Stimulated activated CD8-positive, alpha-beta memory T cell treated with anti-CD3 and anti-CD28 coated beads, Interleukin-15, amount 100 ng/mL, for 48 hours (primary cell): ENCODE measurements at regions not wholly inside any gene's neighbourhood (a gene's known extent, or its start where the extent isn't known, plus 50 kb on each side); places are given as distances from the start of the nearest gene placed in this dataset.
"Not testable (repeated sequence)": the region's sequence is repeated elsewhere in the genome, so short reads cannot be mapped to it uniquely, and the experiment has no call there.

Experiments used
- DNase-seq, 2 donors: peaks; one replicate each; pipeline ENCODE4 v3.0.0-alpha.2; 2020; ENCODE audit warnings: low read depth in 2 of 2

DNA sequence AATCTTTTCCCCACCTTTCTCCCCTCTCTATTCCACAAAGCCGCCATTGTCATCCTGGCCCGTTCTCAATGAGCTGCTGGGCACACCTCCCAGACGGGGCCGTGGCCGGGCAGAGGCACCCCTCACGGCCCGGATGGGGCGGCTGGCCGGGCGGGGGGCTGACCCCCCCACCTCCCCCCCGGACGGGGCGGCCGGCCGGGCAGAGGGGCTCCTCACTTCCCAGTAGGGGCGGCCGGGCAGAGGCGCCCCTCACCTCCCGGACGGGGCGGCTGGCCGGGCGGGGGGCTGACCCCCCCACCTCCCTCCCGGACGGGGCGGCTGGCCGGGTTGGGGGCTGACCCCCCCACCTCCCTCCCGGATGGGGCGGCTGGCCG, 85.6 kb downstream of the OR2B2 start:
- DNase-seq, result not testable (repeated sequence)

DNA sequence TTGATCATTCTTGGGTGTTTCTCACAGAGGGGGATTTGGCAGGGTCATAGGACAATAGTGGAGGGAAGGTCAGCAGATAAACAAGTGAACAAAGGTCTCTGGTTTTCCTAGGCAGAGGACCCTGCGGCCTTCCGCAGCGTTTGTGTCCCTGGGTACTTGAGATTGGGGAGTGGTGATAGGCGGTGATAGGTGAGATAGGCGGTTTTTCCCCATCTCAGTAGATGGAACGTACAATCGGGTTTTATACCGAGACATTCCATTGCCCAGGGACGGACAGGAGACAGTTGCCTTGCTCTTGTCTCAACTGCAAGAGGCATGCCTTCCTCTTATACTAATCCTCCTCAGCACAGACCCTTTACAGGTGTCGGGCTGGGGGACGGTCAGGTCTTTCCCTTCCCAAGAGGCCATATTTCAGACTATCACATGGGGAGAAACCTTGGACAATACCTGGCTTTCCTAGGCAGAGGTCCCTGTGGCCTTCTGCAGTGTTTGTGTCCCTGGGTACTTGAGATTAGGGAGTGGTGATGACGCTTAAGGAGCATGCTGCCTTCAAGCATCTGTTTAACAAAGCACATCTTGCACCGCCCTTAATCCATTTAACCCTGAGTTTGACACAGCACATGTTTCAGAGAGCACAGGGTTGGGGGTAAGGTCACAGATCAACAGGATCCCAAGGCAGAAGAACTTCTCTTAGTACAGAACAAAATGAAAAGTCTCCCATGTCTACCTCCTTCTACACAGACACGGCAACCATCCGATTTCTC, 86.2 kb downstream of the OR2B2 start:
- DNase-seq, result not testable (repeated sequence)

DNA sequence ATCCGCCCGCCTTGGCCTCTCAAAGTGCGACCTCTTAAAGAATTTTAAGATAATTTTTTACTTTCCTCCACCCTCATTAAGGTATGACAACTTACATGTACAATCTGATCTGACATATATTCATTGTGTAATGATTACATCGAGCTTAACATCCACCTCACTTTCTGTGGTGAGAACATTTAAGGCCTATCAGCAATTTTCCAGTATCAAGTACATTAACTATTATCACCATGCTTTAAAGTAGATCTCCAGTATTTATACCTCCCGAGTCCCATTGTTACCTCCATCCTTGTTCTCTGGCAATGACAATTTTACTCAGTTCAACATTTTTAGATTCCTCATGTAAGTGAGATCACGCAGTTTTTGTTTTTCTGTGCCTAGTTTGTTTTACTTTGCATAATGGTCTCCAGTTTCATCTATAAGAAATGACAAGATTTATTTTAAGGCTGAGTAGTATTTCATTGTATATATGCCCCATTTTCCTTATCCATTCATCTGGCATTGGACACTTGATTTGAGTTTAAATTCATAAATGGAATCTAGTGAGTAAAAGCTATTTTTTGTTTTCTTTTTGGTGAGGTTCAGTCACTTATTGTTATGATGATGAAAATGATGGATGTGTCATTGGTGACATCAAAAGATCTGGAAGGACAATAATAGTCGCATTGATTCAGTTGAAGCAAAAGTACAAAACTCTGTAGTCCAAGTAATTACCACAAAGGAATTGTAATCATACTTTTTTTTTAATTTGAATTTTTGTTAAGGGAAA, 87.0 kb downstream of the OR2B2 start:
- no peak for DNase-seq

DNA sequence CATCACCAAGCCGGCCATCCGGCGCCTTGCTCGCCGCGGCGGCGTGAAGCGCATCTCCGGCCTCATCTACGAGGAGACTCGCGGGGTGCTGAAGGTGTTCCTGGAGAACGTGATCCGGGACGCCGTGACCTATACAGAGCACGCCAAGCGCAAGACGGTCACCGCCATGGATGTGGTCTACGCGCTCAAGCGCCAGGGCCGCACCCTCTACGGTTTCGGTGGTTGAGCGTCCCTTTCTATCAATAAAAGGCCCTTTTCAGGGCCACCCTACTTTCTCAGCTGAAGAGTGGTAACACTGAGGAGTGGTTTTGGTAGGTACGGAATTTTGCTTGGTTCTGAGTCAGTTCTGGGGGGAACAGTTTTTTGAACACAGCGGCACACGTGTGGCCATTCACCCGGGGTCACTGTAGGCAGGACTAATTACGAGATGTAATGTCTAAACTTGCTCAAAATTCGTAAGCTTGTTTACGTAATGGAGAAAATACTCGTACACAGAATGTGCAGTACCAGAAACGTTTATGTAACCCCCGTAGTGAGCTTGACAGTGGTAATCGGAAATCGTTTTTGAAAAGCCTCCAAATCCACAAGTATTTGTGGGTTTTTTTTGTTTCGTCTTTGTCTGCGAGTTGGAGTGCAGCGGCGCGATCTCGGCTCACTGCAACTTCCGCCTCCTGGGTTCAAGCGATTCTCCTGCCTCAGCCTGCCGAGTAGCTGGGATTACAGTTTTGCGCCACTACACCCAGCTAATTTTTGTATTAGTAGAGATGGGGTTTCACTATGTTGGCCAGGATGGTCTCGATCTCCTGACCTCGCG, 87.8 kb downstream of the OR2B2 start:
- not testable (repeated sequence) for DNase-seq

DNA sequence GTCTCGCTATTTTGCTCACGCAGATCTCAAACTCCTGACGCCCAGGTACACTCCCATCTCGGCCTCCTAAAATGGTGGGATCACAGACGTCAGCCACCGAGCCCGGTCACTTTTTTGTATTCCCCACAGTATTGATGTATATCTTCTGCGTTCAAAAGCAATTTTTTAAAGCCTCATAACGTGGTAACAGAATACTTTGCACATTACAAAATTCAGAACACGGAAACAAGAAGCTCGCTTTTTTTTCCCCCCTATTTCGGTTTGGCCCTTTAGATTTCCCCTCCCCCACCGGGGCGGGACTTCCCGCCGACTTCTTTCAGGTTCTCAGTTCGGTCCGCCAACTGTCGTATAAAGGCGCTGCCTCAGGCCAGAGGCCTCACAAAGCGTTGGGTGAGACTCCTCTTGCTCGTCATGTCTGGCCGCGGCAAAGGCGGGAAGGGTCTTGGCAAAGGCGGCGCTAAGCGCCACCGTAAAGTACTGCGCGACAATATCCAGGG, 88.4 kb downstream of the OR2B2 start:
- not testable (repeated sequence) for DNase-seq

DNA sequence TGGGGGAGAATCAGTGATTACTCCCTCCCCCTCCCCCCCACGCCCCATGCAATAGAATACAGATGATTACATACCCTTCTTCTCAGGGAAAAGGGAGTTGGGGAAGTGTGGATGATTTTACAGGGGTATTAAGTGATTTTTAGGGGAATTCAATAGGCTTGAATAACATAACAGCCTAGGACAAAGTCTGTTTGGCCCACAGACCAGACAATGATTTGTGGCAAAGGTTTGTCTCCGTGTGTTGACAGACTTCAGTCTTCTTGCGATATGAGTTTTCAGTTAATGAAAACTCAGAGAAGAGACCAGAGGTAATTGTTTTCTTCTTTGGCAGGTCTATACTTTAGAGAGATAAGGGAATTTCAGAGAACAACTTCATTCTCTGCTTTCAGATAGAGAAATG, 95.3 kb downstream of the OR2B2 start:
- DNase-seq, result no peak

DNA sequence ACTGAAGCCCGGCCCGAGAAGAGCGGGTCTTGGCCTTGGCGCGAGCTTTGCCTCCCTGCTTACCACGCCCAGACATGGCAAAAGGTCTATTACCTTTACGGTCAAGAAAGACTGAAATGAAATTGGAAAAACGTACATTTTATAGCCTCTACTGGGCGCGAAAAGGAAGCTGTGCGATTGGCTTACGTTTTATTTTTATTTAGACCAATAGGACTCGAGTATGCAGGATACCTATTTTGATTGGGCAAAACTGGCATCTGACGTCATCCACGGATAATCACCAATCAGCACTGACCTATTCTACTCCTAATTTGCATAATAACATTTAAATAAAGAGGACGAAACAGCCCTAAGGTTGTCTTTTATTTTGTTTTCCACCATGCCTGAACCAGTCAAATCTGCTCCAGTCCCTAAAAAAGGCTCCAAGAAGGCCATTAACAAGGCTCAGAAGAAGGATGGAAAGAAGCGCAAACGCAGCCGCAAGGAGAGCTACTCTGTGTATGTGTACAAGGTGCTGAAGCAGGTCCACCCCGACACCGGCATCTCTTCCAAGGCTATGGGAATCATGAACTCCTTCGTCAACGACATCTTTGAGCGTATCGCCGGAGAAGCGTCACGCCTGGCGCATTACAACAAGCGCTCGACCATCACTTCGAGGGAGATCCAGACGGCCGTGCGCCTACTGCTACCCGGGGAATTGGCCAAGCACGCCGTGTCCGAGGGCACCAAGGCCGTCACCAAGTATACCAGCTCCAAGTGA, 97.4 kb downstream of the OR2B2 start:
- DNase-seq, result no peak

DNA sequence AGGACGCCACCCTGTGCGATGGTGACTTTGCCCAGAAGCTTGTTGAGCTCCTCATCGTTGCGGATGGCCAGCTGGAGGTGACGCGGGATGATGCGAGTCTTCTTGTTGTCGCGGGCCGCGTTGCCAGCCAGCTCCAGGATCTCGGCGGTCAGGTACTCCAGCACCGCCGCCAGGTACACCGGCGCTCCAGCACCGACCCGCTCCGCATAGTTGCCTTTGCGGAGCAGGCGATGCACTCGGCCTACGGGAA, 97.9 kb downstream of the OR2B2 start:
- DNase-seq, result not testable (repeated sequence)

DNA sequence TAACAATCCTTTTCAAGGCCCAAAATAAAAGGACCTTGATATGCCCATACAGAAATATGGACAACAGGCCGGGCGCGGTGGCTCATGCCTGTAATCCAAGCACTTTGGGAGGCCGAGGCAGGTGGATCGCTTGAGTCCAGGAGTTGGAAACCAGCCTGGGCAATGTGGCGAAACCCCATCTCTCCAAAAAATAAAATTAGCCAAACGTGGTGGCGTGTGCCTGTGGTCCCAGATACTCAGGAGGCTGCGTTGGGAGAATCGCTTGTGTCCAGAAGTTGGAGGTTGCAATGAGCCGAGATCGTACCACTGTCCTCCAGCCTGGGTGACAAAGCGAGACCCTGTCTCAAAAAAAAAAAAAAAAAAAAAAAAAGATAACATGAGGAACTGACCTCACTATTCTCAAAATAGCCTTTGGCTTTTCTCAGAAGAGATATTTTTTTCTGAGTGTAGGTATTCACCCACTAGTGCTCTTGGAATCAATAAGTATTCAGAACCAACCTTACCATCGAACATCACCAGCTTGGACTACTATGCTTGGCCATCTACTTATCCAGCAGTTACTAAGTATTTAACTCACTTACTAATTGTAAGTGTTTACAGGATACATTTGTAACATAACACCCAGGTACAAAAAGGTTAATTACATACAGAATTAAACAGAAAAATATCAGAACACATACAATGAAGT, 99.2 kb downstream of the OR2B2 start:
- no peak for DNase-seq

DNA sequence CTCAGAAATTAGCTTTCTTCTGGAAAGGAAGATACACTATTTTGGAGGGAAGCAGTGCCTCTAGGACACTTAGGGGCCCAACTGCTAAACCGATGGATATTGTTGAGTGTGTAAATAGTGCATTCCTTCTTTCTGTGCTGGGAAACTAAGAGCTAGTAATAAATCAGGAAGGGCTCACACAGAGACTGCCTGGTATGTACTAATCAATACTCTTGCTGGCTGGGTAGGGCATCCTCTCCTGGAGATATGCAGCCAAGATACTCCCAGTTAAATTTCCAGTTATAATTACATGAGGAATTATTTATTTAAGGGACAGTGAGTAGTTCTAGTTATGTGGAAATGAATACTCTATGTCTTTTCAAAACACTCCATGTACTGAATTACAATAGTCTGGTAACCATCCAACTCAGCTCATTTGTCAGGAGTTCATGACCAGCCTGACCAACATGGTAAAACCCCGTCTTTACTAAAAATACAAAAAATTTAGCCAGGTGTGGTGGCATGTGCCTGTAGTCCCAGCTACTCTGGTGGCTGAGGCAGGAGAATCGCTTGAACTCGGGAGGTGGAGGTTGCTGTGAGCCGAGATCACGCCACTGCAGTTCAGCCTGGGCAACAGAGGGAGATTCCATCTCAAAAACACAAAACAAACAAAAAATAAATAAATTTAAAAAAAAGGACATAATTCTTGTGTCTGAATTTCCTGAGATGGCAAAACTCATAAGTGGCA, 100.0 kb downstream of the OR2B2 start:
- no peak for DNase-seq

DNA sequence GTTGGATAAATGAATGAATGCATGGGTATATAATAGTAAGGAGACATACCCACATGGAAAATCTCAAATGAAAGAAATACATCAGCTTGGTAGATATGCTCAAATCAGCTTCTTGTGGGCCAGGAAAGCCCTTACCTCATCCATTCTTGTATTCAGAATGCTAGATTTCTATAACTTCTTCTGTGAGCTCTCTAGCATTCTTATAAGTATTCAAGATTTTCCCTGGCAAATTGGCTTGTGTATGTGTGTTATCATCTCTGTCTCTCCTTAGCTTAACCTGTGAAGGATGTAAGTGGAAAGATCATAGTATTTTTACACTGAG, 100.8 kb downstream of the OR2B2 start:
- DNase-seq, result no peak

DNA sequence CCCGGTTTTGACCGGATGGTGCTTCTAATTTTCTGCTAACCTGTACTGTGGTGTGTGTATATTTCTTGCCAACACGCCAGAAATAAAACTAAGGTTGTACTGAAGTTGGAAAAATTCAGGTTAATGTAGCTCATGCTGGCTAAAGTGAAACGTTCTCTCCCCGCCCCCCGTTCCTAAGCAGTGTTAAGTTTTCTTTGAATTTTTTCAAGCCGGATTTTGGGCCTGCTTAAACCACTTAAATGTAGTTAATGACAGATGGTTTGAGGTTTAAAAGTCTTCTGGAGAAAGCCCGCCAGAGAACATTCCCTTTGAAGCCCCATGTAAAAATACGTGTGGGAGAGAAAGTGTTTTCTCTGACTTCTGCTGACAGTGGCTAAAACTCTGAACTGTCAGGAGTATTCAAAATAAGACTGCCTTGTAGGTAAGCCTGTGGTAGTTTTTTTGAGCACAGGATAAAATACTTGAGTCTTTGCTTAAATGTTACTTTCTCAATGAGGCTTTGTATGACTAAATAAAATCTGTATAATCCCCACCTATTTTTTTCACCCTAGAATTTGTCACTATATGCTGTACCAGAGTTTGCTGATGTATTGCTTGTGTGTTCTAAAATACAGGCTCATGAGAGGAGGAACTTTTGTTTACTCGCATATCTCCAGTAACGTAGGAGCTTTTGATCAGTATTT, 101.3 kb downstream of the OR2B2 start:
- DNase-seq, result no peak

DNA sequence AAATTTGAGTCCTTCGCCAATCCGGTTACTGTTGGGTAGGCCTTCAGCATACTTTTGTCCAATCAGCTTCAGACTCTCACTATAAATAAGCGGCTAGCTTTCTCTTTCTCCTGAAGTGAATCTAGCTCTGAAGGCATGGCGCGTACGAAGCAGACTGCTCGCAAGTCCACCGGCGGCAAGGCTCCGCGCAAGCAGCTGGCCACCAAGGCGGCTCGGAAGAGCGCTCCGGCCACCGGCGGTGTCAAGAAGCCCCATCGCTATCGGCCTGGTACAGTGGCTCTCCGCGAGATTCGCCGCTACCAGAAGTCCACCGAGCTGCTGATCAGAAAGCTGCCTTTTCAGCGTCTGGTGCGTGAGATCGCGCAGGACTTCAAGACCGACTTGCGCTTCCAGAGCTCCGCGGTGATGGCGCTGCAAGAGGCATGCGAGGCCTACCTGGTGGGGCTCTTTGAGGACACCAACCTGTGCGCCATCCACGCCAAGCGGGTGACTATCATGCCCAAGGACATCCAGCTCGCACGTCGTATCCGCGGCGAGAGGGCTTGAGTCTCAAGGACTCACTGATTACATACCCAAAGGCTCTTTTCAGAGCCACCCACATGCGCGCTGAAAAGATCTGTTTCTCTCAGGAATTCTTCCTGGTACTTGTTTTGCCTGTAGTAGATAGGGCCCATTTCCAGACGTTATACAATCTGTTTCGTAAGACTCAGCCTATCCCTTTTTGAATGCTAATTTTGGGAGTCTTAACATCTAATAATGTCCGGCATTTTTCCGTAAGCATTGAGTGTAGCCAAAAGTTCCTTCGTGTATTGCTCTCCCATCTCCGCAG, 102.0 kb downstream of the OR2B2 start:
- no peak for DNase-seq

DNA sequence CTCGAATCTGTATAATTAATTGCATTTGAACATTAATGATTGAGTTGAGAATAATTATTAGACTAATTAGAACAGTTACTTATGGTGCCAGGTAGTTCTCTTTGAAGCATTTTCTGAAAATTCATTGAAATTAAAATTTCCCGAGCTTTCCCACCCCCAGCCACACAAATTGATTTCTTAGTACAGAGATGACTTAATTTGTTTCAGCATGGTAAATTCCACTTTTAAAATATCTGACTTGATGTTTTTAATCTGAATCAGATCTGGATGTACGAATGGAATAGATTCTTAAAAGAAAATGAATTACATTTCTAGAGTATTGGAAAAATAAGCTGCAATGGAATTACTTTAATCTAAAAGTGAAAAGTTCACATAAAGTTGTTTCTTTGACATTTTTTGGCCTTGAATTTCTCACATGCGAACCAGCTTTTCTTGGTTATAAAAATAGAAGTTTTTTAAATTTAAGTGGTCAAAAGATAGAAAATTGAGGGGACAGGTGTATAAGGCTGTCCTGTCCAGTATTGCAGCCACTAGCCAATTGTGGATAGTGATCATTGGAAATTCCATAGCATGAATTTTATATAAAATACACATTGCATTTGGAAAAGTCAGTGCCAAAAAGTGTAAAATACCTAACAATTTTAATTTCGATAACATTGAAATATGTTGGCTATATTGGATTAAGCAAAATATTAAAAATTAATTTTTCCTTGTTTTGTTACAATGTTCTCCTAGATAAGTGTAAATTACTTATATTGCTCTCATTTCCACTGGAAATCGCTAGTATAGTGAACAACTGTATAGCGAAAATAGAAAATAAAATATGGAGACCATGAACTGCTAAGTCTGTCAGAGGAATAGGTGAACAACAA, 102.9 kb downstream of the OR2B2 start:
- no peak for DNase-seq

DNA sequence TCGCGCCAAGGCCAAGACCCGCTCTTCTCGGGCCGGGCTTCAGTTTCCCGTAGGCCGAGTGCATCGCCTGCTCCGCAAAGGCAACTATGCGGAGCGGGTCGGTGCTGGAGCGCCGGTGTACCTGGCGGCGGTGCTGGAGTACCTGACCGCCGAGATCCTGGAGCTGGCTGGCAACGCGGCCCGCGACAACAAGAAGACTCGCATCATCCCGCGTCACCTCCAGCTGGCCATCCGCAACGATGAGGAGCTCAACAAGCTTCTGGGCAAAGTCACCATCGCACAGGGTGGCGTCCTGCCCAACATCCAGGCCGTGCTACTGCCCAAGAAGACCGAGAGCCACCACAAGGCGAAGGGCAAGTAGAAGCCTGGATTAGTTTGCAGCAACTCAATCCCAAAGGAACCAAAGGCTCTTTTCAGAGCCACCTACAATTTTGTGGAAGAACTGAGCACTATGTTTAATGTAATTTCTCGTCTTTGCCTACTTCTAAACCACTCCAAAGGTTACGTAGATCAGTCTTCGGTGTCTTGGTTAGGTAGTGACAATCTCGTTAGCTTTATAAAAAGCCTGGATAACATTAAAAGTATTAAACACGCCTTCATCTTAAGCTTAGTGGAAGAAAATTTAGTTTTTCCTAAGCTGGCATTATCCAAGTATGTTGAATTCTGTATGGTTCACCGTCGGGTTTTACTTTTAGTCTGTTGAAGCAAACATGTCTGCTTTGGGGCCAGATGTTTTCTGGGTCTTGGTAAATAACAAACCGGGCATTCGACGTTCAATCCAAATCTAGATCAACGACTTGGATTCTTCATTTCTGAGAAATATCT, 103.7 kb downstream of the OR2B2 start:
- not testable (repeated sequence) for DNase-seq

DNA sequence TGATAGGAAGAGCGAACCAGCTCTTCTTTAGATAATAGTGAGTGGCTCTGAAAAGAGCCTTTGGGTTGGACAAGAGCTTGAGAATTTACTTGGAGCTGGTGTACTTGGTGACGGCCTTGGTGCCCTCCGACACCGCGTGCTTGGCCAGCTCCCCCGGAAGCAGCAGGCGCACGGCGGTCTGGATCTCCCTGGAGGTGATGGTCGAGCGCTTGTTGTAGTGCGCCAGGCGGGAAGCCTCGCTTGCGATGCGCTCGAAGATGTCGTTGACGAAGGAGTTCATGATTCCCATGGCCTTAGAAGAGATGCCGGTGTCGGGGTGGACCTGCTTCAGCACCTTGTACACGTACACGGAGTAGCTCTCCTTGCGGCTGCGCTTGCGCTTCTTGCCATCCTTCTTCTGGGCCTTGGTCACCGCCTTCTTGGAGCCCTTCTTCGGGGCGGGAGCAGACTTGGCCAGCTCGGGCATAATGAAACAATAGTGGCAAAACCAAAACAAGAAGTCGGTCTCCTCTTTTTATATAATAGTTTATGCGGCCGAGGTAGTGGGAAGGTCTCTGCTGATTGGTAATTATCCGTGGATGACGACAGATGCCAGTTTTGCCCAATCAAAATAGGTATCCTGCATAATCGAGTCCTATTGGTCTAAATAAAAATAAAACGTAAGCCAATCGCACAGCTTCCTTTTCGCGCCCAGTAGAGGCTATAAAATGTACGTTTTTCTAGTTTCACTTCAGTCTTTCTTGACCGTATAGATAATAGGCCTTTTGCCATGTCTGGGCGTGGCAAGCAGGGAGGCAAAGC, 104.6 kb downstream of the OR2B2 start:
- DNase-seq, result not testable (repeated sequence)
